Immature natural killer cell (primary cell): ENCODE measurements at regions not wholly inside any gene's neighbourhood (a gene's known extent, or its start where the extent isn't known, plus 50 kb on each side); places are given as distances from the start of the nearest gene placed in this dataset.

Experiments
- DNase-seq, 3 donors: peaks; one replicate each; pipeline ENCODE4 v3.0.0; 2022; ENCODE audit warnings: mixed read lengths in 1 of 3
- H3K27ac Mint-ChIP-seq, 6 donors: one replicate each; pipeline ENCODE4 v1.8.0; 2020; ENCODE audit warnings: mixed read lengths in 6 of 6, mild to moderate bottlenecking in 5 of 6, inconsistent platforms in 4 of 6, moderate library complexity in 3 of 6
- H3K27me3 Mint-ChIP-seq, 3 donors: one replicate each; pipeline ENCODE4 v1.8.0; 2020 to 2021; ENCODE audit warnings: low read depth in 3 of 3, mild to moderate bottlenecking in 3 of 3, mixed read lengths in 3 of 3, moderate library complexity in 3 of 3, inconsistent platforms in 1 of 3
- H3K36me3 Mint-ChIP-seq, 3 donors: one replicate each; pipeline ENCODE4 v1.8.0; 2020; ENCODE audit warnings: mixed read lengths in 3 of 3, inconsistent platforms in 2 of 3, mild to moderate bottlenecking in 2 of 3
- H3K4me1 Mint-ChIP-seq, 2 donors: one replicate each; pipeline ENCODE4 v1.8.0; 2020; ENCODE audit warnings: inconsistent platforms in 2 of 2, mild to moderate bottlenecking in 2 of 2, mixed read lengths in 2 of 2, moderate library complexity in 1 of 2
- H3K4me3 Mint-ChIP-seq, 5 donors: one replicate each; pipeline ENCODE4 v1.8.0; 2020; ENCODE audit warnings: mild to moderate bottlenecking in 5 of 5, mixed read lengths in 5 of 5, inconsistent platforms in 3 of 5, moderate library complexity in 3 of 5
- H3K9me3 Mint-ChIP-seq, 6 donors: one replicate each; pipeline ENCODE4 v1.8.0; 2020; ENCODE audit warnings: mild to moderate bottlenecking in 6 of 6, mixed read lengths in 6 of 6, inconsistent platforms in 4 of 6, moderate library complexity in 3 of 6

DNA sequence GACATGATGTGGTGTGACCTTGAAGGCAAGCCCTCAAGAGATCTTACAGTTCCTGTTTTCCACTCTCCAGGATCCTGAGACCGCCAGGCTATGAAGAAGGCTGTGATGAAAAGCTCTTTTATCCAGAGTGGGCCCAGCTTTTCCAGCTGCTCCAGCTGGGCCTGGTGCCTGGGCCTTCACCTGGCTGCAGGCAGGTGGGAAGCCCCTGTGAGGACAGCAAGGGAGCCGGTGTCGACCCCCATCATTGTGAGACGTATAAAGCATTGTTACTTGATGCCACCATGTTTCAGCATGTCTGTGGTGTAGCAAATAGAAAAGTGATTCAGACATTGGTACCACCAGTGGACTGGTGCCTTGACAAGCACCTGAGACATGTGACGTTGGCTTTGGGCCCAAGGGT, 190.2 kb downstream of the KIF26A start:
- Mint-ChIP-seq H3K4me1 (no peaks in the 10 kb centered on the region), H3K36me3 (peaks cover 0 to 8% (median 0%) of the 10 kb centered on the region in 3 donors), H3K4me3 (no peak overlapping the region), H3K27me3 (no peaks in the 10 kb centered on the region), H3K9me3 (peaks cover 3 to 21% (median 12%) of the 10 kb centered on the region in 6 donors), H3K27ac (no peak overlapping the region)
- DNase-seq, result no peak

GRCh38 chr14:104329793-104330192, 191.4 kb downstream of the KIF26A start:
- Mint-ChIP-seq H3K36me3 (peaks cover 0 to 8% (median 0%) of the 10 kb centered on the region in 3 donors), H3K4me1 (no peaks in the 10 kb centered on the region), H3K4me3 (no peak overlapping the region), H3K27ac (no peak overlapping the region), H3K27me3 (no peaks in the 10 kb centered on the region), H3K9me3 (peaks cover 3 to 21% (median 12%) of the 10 kb centered on the region in 6 donors)
- no peak for DNase-seq

DNA sequence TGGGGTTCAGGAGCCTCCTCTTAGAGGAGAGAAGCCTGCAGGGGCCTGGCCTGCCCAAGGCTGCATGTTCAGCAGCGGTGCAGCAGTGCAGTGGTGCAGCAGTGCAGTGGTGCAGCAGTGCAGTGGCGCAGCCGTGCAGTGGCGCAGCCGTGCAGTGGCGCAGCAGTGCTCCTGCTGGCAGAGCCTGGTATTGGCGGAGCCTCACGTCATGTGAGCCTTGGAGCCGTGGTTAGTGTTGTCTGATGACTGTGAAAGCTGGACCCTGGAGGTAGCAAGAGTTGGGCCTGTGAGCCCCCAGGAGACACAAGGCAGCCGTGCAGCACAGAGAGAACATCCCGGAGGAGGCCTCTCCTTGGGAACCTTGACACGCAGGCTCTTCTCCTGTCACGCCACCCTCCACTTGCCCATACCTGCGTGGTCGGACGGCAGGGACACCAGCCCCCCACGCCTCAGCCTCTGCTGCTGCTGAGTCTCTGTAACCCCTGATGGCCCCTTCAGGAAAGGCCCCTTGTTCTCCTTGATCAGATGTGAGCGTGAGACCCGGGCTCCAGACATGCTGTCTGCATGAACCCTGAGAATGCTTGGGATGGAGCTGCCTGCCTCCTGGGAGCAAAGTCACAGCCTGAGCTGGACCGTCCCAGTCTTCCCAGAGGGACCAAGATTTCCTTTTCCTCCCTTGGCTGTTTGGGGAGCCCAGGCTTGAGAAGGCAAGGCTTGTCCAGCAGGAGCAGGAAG, 193.7 kb downstream of the KIF26A start:
- H3K36me3 Mint-ChIP-seq, result peaks cover 0 to 8% (median 0%) of the 10 kb centered on the region in 3 donors
- no peak overlapping the region for H3K27ac Mint-ChIP-seq
- no peak for DNase-seq
- H3K9me3 Mint-ChIP-seq, result peaks cover 3 to 21% (median 12%) of the 10 kb centered on the region in 6 donors
- no peaks in the 10 kb centered on the region for H3K27me3 Mint-ChIP-seq
- no peaks in the 10 kb centered on the region for H3K4me1 Mint-ChIP-seq
- H3K4me3 Mint-ChIP-seq, result no peak overlapping the region

DNA sequence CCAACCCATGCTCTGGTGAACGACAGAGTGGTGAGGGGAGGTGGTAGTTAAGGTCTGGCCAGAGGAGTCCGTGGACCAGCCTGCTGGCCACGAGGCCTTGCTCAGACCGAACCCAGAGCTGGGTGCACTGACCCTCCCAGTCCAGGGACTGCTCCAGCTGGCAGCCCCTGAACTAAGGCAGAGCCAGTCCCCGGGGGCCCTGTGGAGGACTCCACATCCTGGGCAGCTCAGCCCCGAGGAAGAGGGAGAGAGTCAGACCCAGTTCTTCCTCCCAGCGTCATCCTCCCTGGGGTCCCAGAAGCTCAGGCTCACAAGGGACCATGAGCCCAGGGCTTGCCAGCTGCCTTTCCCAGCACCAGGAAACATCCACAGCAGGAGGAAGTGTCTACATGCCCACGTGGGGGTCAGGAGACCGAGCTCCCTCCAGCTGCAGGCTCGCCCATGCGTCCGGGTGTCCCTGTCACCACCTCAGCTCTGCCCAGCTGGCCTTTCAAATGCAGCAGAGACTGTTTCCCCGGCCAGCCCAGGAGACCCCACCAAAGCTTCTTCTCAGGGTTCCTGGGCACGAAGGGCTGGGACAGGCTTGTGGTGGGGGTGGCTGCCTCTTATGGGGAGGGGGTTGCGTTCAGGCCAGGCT, 194.4 kb downstream of the KIF26A start:
- Mint-ChIP-seq H3K27me3 (no peaks in the 10 kb centered on the region), H3K36me3 (peaks cover 0 to 8% (median 0%) of the 10 kb centered on the region in 3 donors), H3K27ac (no peak overlapping the region), H3K4me3 (no peak overlapping the region), H3K9me3 (peaks cover 3 to 21% (median 12%) of the 10 kb centered on the region in 6 donors), H3K4me1 (no peaks in the 10 kb centered on the region)
- no peak for DNase-seq

DNA sequence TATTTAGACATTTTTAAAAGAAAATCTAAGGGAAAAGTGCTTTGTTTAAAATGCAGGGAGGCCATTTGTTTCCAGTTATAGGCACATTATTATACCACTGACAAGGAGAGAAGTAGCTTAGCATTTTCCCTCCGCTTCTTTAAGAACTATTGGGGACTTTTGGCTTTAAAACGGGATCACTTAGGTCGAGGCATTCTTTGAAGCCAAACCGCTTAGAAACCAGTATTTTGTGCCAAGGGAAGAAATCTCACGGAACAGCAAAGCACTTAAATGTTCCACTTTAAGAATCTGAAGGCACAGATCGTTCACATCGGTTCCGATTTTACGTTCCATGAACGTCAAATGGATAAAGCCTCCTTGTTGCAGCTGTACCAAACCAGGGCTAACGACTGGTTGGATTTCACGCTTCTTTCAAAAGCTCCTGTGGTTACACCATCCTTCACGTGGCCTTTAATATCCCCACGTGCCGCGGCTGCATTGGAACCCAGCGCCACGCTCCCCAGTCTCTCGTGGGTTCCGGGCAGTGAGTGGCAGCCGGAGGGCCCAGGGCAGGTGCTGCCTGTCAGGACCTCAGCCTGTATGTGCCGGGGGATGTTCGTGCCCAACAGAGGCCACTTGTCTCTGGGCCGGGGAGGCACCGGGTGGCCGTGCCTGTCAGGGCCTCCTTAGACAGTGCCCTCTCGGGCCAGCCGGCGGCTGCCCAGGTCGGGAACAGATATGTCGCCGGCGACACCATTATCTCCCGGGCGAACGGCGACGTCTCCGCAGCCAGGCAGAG, 195.4 kb downstream of the KIF26A start:
- H3K27me3 Mint-ChIP-seq, result peaks cover 0 to 3% (median 0%) of the 10 kb centered on the region in 3 donors
- H3K4me3 Mint-ChIP-seq, result no peak overlapping the region
- no peak for DNase-seq
- no peaks in the 10 kb centered on the region for H3K4me1 Mint-ChIP-seq
- peaks cover 11 to 28% (median 19%) of the 10 kb centered on the region in 6 donors for H3K9me3 Mint-ChIP-seq
- H3K36me3 Mint-ChIP-seq, result peaks cover 6 to 12% (median 7%) of the 10 kb centered on the region in 3 donors
- H3K27ac Mint-ChIP-seq, result no peak overlapping the region

DNA sequence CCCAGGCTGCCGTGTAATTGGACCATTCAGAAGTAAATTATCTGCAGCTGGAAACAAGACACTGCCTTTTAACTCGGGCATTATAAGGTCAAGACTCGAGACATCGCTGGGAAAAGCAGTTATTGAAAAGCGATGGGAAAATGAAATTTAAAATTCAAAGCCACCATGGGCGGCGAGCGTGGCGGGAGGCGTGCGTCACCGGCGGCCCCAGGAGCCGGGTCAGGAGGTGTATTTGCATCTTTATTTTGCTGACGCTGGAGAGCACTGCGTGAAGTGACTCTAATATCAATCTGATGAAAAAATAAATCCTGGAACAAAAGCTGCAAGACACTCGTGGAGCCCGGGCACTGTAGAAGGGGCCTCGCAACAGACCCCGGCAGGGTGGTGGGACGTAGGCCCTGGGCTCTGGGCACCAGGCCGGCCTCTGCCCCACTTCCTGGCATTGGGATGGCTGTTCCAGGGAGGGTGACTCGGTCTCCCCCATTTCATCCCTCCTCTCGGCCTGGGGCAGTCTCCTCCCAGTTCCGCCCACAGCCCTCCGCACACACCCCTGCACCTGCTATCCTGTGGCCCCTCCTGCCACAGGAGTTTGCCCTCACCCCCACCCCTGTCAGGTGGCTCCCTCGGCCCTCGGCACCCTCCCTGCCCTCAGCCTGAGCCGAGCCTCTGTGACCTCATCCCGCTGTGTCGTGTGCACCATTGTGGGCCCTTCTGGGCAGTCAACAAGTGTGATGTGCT, 196.2 kb downstream of the KIF26A start:
- Mint-ChIP-seq H3K9me3 (peaks cover 8 to 23% (median 17%) of the 10 kb centered on the region in 6 donors), H3K4me1 (no peaks in the 10 kb centered on the region), H3K4me3 (no peak overlapping the region), H3K27me3 (peaks cover 0 to 4% (median 3%) of the 10 kb centered on the region in 3 donors), H3K36me3 (peaks cover 6 to 7% (median 7%) of the 10 kb centered on the region in 3 donors), H3K27ac (no peak overlapping the region)
- no peak for DNase-seq

DNA sequence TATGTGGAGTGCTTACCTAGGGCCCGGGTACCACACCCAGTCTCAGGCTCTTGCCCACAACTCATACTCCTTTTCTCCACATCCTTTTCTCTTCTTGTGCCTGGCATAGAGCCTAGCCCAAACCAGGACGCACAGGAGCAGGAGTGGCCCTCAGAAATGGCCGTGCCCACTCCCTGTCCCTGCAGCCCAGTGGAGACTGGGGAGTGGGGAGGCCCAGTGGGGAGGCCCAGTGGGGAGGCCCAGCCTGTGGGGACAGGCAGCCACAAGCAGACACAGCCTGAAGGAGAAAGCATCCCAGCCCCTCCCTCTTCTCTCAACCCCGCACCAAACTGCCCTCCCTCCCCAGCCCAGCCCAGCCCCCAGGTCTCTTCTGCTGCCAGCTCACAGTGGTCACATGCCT, 196.8 kb downstream of the KIF26A start:
- Mint-ChIP-seq H3K4me3 (no peak overlapping the region), H3K27me3 (peaks cover under 1 to 9% (median 4%) of the 10 kb centered on the region in 3 donors), H3K27ac (no peak overlapping the region), H3K4me1 (no peaks in the 10 kb centered on the region), H3K36me3 (peaks cover 4 to 7% (median 6%) of the 10 kb centered on the region in 3 donors), H3K9me3 (peaks cover 8 to 18% (median 12%) of the 10 kb centered on the region in 6 donors)
- DNase-seq, result no peak

DNA sequence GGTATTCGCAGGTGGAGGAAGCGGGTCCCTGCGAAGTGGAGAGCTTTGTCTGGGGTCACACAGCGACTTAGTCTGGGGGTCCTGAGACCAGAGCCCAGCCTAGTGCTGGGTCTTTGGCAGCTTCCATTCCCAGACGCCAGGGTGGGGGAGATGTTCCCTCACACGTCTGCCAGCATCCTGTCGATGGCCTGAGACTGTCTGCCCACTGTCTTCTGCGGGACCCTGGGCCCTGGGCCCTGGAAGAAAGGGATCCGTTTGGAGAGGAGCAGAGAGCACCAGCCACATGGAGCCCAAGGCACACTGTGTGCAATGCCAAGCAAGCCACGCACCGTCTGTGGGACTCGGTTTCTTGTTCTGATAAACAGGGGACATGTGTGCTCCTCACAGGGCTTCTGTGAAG, 197.2 kb downstream of the KIF26A start:
- Mint-ChIP-seq H3K4me1 (no peaks in the 10 kb centered on the region), H3K4me3 (no peak overlapping the region), H3K36me3 (peaks cover 4 to 7% (median 6%) of the 10 kb centered on the region in 3 donors), H3K27ac (no peak overlapping the region), H3K27me3 (peaks cover 3 to 13% (median 4%) of the 10 kb centered on the region in 3 donors), H3K9me3 (peaks cover 8 to 18% (median 10%) of the 10 kb centered on the region in 6 donors)
- no peak for DNase-seq

GRCh38 chr14:104337351-104337750, 199.0 kb downstream of the KIF26A start:
- no peak for DNase-seq
- no peaks in the 10 kb centered on the region for H3K4me1 Mint-ChIP-seq
- no peak overlapping the region for H3K4me3 Mint-ChIP-seq
- no peak overlapping the region for H3K27ac Mint-ChIP-seq
- H3K36me3 Mint-ChIP-seq, result peaks cover 4 to 7% (median 6%) of the 10 kb centered on the region in 3 donors
- H3K9me3 Mint-ChIP-seq, result peaks cover 7 to 18% (median 8%) of the 10 kb centered on the region in 6 donors
- peaks cover 4 to 19% (median 4%) of the 10 kb centered on the region in 3 donors for H3K27me3 Mint-ChIP-seq

DNA sequence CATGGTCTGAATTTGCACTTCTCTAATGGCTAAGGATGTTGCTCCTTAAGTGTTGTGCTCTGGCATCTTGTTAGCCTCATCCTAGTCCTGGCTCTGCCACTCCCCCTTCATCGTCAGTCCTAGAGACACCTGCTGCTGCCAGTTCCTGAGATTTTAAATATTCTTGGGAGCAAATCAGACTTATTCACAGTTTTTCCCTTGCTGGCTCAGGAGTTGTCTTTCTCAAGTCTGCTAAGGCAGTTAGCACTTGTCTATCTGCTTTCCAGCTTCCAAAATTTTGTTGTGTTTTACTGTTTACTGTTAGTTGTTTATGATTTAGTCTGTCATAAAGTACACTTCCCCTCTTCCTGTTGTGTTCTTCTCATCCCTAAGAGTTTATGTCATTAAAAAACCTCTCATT, 201.0 kb downstream of the KIF26A start:
- Mint-ChIP-seq H3K27ac (peak overlapping the region in 1 of 6 donors; percentile 6), H3K36me3 (peaks cover 4 to 7% (median 6%) of the 10 kb centered on the region in 3 donors), H3K4me1 (no peaks in the 10 kb centered on the region), H3K9me3 (peaks cover 7 to 18% (median 8%) of the 10 kb centered on the region in 6 donors), H3K4me3 (no peak overlapping the region), H3K27me3 (peaks cover 4 to 22% (median 4%) of the 10 kb centered on the region in 3 donors)
- DNase-seq, result no peak

DNA sequence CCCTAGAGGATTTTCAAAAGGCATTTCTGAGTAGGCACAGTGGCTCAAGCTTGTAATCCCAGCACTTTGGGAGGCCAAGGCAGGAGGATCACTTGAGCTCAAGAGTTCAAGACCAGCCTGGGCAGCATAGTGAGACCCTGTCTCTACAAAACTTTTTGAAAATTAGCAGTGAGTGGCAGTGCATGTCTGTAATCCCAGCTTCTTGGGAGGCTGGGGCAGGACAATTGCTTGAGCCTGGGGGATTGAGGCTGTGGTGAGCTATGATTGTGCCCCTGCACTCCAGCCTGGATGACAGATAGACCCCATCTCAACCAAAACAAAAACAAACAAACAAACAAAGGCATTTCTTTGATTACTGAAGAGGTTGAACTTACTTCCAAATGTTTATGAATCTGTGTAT, 201.4 kb downstream of the KIF26A start:
- H3K27ac Mint-ChIP-seq, result no peak overlapping the region
- H3K36me3 Mint-ChIP-seq, result peaks cover 4 to 7% (median 6%) of the 10 kb centered on the region in 3 donors
- peaks cover 4 to 24% (median 4%) of the 10 kb centered on the region in 3 donors for H3K27me3 Mint-ChIP-seq
- H3K4me1 Mint-ChIP-seq, result no peaks in the 10 kb centered on the region
- peaks cover 7 to 18% (median 8%) of the 10 kb centered on the region in 6 donors for H3K9me3 Mint-ChIP-seq
- H3K4me3 Mint-ChIP-seq, result no peak overlapping the region
- no peak for DNase-seq

- H3K27me3 Mint-ChIP-seq, result peaks cover 4 to 29% (median 7%) of the 10 kb centered on the region in 3 donors
These were observed 203.4 kb downstream of the KIF26A start for GRCh38 chr14:104341532-104342434.

More at GRCh38 chr14:104341532-104342434, 203.4 kb downstream of the KIF26A start:
- Mint-ChIP-seq H3K36me3 (peaks cover 4 to 7% (median 6%) of the 10 kb centered on the region in 3 donors), H3K27ac (no peak overlapping the region), H3K4me1 (no peaks in the 10 kb centered on the region), H3K9me3 (peaks cover 7 to 18% (median 8%) of the 10 kb centered on the region in 6 donors), H3K4me3 (no peak overlapping the region)
- DNase-seq, result no peak
